Fibroblast of lung (primary cell): ENCODE measurements at regions not wholly inside any gene's neighbourhood (a gene's known extent, or its start where the extent isn't known, plus 50 kb on each side); places are given as distances from the start of the nearest gene placed in this dataset.

Experiments used
- DNase-seq, 2 donors: peaks; one replicate each; pipeline versions ENCODE4 v3.0.0 to v3.0.0-alpha.2; 2010; ENCODE audit warnings: low read depth in 2 of 2
- H2AFZ ChIP-seq: 2 replicates; pipeline ENCODE4 v1.5.1; 2012; ENCODE audit warnings: low read length, control low read depth, inconsistent platforms
- H3K27ac ChIP-seq: 2 replicates; pipeline ENCODE4 v1.5.1; 2011; ENCODE audit warnings: low read length, control low read depth; ENCODE audit not compliant: insufficient read depth
- H3K27me3 ChIP-seq: 2 replicates; pipeline ENCODE4 v1.5.1; 2011; ENCODE audit warnings: mild to moderate bottlenecking, low read length; ENCODE audit not compliant: control insufficient read depth, insufficient read depth
- H3K36me3 ChIP-seq: 2 replicates; pipeline ENCODE4 v1.5.1; 2011; ENCODE audit warnings: low read length; ENCODE audit not compliant: control insufficient read depth, insufficient read depth
- H3K4me1 ChIP-seq: 2 replicates; pipeline ENCODE4 v1.5.1; 2011; ENCODE audit warnings: low read length; ENCODE audit not compliant: control insufficient read depth, insufficient read depth; ENCODE audit errors: extremely low read depth
- H3K4me2 ChIP-seq: 2 replicates; pipeline ENCODE4 v1.5.1; 2011; ENCODE audit warnings: low read length, control low read depth; ENCODE audit not compliant: insufficient read depth; ENCODE audit errors: extremely low read depth
- H3K4me3 ChIP-seq, 4 experiments: fragments of 200-600 bp in 1 of 4; sonication (generic) in 1 of 4; replicated peaks in 1 of 4; 2 replicates each; pipeline ENCODE4 v1.5.1; 2011 to 2016; ENCODE audit warnings: low read length in 4 of 4, low read depth in 3 of 4, mild to moderate bottlenecking in 3 of 4, control low read depth in 2 of 4, inconsistent platforms in 1 of 4, mixed read lengths in 1 of 4; ENCODE audit not compliant: insufficient read depth in 1 of 4; ENCODE audit errors: control extremely low read depth in 1 of 4
- H3K79me2 ChIP-seq: 2 replicates; pipeline ENCODE4 v1.5.1; 2012; ENCODE audit warnings: mild to moderate bottlenecking, low read length, inconsistent platforms; ENCODE audit not compliant: control insufficient read depth, insufficient read depth
- H3K9ac ChIP-seq: 2 replicates; pipeline ENCODE4 v1.5.1; 2011; ENCODE audit warnings: mild to moderate bottlenecking, low read length, control low read depth; ENCODE audit not compliant: insufficient read depth
- H3K9me3 ChIP-seq: 2 replicates; pipeline ENCODE4 v1.5.1; 2012; ENCODE audit warnings: low read depth, low read length; ENCODE audit not compliant: control insufficient read depth, insufficient read depth
- H4K20me1 ChIP-seq: 2 replicates; pipeline ENCODE4 v1.5.1; 2011; ENCODE audit warnings: low read length; ENCODE audit not compliant: control insufficient read depth, insufficient read depth; ENCODE audit errors: extremely low read depth
- EZH2 ChIP-seq: IDR thresholded peaks from 2 replicates; pipeline ENCODE4 v1.5.1; 2012; ENCODE audit warnings: low read length, control low read depth, mild to moderate bottlenecking; ENCODE audit errors: missing control alignments
- TF ChIP-seq, protein P1 (sequence below), 2 donors: IDR thresholded peaks in 1 of 2; conservative IDR thresholded peaks in 1 of 2; 1 replicate in 1 of 2; 2 replicates in 1 of 2; pipeline ENCODE4 v1.5.1; 2011 to 2012; ENCODE audit warnings: low read length in 2 of 2, control low read depth in 1 of 2, inconsistent platforms in 1 of 2, low read depth in 1 of 2, mild to moderate bottlenecking in 1 of 2

DNA sequence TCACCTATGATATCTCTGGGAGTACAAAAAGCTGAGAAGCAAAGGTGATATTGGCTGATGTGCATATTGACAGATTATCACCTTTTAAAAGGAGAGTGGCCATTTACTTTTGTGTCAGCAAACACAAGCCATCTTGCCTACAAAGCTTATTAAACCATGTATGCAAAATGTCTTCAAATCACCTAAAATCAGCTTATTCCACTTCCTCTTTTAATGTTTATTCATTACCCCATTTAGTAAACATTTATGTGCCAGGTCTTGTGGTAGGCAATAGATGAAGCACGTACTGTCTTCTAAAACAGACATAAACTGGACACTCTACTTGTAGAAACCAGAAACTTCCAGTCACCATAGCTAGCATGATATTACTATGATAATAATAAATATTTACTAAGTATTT, 354.6 kb downstream of the RBM26 start:
- Histone ChIP-seq H3K27me3 (no peaks in the 10 kb centered on the region), H3K4me1 (no peaks in the 10 kb centered on the region), H3K36me3 (no peaks in the 10 kb centered on the region), H2AFZ (no peak overlapping the region), H3K27ac (no peak overlapping the region), H3K9me3 (no peaks in the 10 kb centered on the region), H3K9ac (no peak overlapping the region), H3K4me3 (no peak overlapping the region), H3K79me2 (no peaks in the 10 kb centered on the region), H4K20me1 (no peaks in the 10 kb centered on the region), H3K4me2 (no peak overlapping the region)
- no peak for DNase-seq
- no peak for TF ChIP-seq EZH2

DNA sequence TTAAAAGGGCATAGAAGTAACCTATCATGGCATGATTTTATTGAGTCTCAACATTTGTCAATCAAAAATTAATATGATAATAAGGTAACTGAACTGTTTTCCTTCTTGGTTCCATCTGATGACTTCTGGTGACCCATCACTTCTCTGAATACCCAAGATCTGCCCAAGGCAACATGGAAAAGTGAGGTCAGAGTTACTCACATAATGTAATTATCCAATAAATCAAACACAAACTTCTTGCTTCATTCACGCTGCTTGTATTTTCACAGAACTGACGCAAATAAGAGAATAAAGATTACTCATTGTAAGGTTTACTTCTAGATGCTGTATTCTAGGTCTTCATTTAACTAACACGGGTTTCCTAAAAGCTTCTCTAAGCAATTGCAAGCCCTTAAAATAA, 361.6 kb downstream of the RBM26 start:
- no peaks in the 10 kb centered on the region for H3K36me3 ChIP-seq
- no peak for DNase-seq
- no peaks in the 10 kb centered on the region for H3K79me2 ChIP-seq

DNA sequence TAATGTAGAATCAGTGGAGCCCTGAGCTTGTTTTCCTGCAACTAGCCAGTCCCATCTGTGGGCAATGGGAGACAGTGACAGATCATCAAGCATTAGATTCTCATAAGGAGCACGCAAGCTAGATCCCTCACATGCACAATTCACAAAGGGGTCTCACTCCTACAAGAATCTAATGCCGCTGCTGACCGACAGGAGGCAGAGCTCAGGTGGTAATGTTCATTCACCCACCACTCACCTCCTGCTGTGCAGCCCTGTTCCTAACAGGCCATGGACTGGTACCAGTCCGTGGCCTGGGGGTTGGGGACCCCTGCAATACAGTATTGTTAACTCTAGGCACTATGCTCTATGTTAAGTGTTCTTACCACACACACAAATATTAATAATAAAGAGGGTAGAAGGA, 362.8 kb downstream of the RBM26 start:
- no peak for DNase-seq
- no peak for TF ChIP-seq EZH2
- TF ChIP-seq, protein P1, sequence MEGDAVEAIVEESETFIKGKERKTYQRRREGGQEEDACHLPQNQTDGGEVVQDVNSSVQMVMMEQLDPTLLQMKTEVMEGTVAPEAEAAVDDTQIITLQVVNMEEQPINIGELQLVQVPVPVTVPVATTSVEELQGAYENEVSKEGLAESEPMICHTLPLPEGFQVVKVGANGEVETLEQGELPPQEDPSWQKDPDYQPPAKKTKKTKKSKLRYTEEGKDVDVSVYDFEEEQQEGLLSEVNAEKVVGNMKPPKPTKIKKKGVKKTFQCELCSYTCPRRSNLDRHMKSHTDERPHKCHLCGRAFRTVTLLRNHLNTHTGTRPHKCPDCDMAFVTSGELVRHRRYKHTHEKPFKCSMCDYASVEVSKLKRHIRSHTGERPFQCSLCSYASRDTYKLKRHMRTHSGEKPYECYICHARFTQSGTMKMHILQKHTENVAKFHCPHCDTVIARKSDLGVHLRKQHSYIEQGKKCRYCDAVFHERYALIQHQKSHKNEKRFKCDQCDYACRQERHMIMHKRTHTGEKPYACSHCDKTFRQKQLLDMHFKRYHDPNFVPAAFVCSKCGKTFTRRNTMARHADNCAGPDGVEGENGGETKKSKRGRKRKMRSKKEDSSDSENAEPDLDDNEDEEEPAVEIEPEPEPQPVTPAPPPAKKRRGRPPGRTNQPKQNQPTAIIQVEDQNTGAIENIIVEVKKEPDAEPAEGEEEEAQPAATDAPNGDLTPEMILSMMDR (conservative IDR thresholded peaks at IDR 0.05 in 1 of 2, IDR thresholded peaks at IDR 0.05 in 1 of 2; ENCODE audit: low read depth in 1 of 2, low read length in 2 of 2): no peak
- no peaks in the 10 kb centered on the region for H3K4me1 ChIP-seq
- H3K4me2 ChIP-seq: no peak overlapping the region
- no peak overlapping the region for H3K4me3 ChIP-seq
- no peak overlapping the region for H3K27ac ChIP-seq
- H3K9me3 ChIP-seq: no peaks in the 10 kb centered on the region
- no peak overlapping the region for H2AFZ ChIP-seq
- H3K9ac ChIP-seq: no peak overlapping the region
- H3K79me2 ChIP-seq: no peaks in the 10 kb centered on the region
- no peaks in the 10 kb centered on the region for H4K20me1 ChIP-seq
- H3K27me3 ChIP-seq: no peaks in the 10 kb centered on the region
- no peaks in the 10 kb centered on the region for H3K36me3 ChIP-seq

More for the DNA sequence above, 361.6 kb downstream of the RBM26 start:
- H4K20me1 ChIP-seq: no peaks in the 10 kb centered on the region
- H3K4me1 ChIP-seq: no peaks in the 10 kb centered on the region
- no peak overlapping the region for H3K4me3 ChIP-seq
- H3K9ac ChIP-seq: no peak overlapping the region
- H3K4me2 ChIP-seq: no peak overlapping the region
- no peaks in the 10 kb centered on the region for H3K27me3 ChIP-seq
- H3K27ac ChIP-seq: no peak overlapping the region
- no peaks in the 10 kb centered on the region for H3K9me3 ChIP-seq
- no peak overlapping the region for H2AFZ ChIP-seq
- TF ChIP-seq, protein P1 (conservative IDR thresholded peaks at IDR 0.05 in 1 of 2, IDR thresholded peaks at IDR 0.05 in 1 of 2; ENCODE audit: low read depth in 1 of 2, low read length in 2 of 2): no peak
- no peak for TF ChIP-seq EZH2
